ENCODE measurements at regions not wholly inside any gene's neighbourhood (a gene's known extent, or its start where the extent isn't known, plus 50 kb on each side); places are given as distances from the start of the nearest gene placed in this dataset.

- Mint-ChIP-seq H3K36me3 (ENCODE audit: low read depth) (peaks cover 15% of the 10 kb centered on the region), H3K27me3 (ENCODE audit: low read depth) (no peaks in the 10 kb centered on the region), H3K4me1 (no peaks in the 10 kb centered on the region), H3K4me3 (no peak overlapping the region), H3K27ac (ENCODE audit: unreplicated experiment) (no peak overlapping the region), H3K9me3 (no peaks in the 10 kb centered on the region)
- peak; percentile 10 for DNase-seq (ENCODE audit: low read depth, low spot score)
- peak; percentile 64 for TF ChIP-seq CTCF (conservative IDR thresholded peaks at IDR 0.05)
Measured at GRCh38 chr9:92242260-92243136, 51.0 kb downstream of the IARS1 start.

GRCh38 chr9:92236915-92237314 is 56.6 kb downstream of the IARS1 start:
- Mint-ChIP-seq H3K9me3 (no peaks in the 10 kb centered on the region), H3K4me3 (no peak overlapping the region), H3K4me1 (no peaks in the 10 kb centered on the region), H3K27ac (ENCODE audit: unreplicated experiment) (no peak overlapping the region), H3K36me3 (ENCODE audit: low read depth) (peaks cover 17% of the 10 kb centered on the region), H3K27me3 (ENCODE audit: low read depth) (no peaks in the 10 kb centered on the region)
- no peak for DNase-seq (ENCODE audit: low read depth, low spot score)
- no peak for TF ChIP-seq CTCF (conservative IDR thresholded peaks at IDR 0.05)

GRCh38 chr9:92236465-92236864 is 57.0 kb downstream of the IARS1 start:
- Mint-ChIP-seq H3K27me3 (ENCODE audit: low read depth) (no peaks in the 10 kb centered on the region), H3K4me1 (no peaks in the 10 kb centered on the region), H3K4me3 (no peak overlapping the region), H3K9me3 (no peaks in the 10 kb centered on the region), H3K36me3 (ENCODE audit: low read depth) (peaks cover 17% of the 10 kb centered on the region), H3K27ac (ENCODE audit: unreplicated experiment) (no peak overlapping the region)
- no peak for TF ChIP-seq CTCF (conservative IDR thresholded peaks at IDR 0.05)
- DNase-seq (ENCODE audit: low read depth, low spot score) = no peak

GRCh38 chr9:92234514-92234913 is 59.0 kb downstream of the IARS1 start:
- Mint-ChIP-seq H3K36me3 (ENCODE audit: low read depth) (peaks cover 30% of the 10 kb centered on the region), H3K4me1 (no peaks in the 10 kb centered on the region), H3K27me3 (ENCODE audit: low read depth) (no peaks in the 10 kb centered on the region), H3K9me3 (no peaks in the 10 kb centered on the region), H3K27ac (ENCODE audit: unreplicated experiment) (no peak overlapping the region), H3K4me3 (no peak overlapping the region)
- TF ChIP-seq CTCF (conservative IDR thresholded peaks at IDR 0.05) = no peak
- DNase-seq (ENCODE audit: low read depth, low spot score) = no peak

GRCh38 chr9:92232190-92232589 is 61.3 kb downstream of the IARS1 start:
- no peak for TF ChIP-seq CTCF (conservative IDR thresholded peaks at IDR 0.05)
- Mint-ChIP-seq H3K27ac (ENCODE audit: unreplicated experiment) (no peak overlapping the region), H3K27me3 (ENCODE audit: low read depth) (no peaks in the 10 kb centered on the region), H3K36me3 (ENCODE audit: low read depth) (peaks cover 38% of the 10 kb centered on the region), H3K4me1 (no peaks in the 10 kb centered on the region), H3K9me3 (no peaks in the 10 kb centered on the region), H3K4me3 (no peak overlapping the region)
- DNase-seq (ENCODE audit: low read depth, low spot score) = no peak

Data from neural crest cell (in vitro differentiated cells).